Body of pancreas (tissue), 4 donors: ENCODE measurements at regions not wholly inside any gene's neighbourhood (a gene's known extent, or its start where the extent isn't known, plus 50 kb on each side); places are given as distances from the start of the nearest gene placed in this dataset.
"Not testable (repeated sequence)": the region's sequence is repeated elsewhere in the genome, so short reads cannot be mapped to it uniquely, and the experiment has no call there.

Experiments used
- ATAC-seq: fragments of 150-250 bp; one replicate; pipeline ENCODE4 v1.9.1; 2016
- DNase-seq, 4 donors: peaks; one replicate each; pipeline ENCODE4 v3.0.0-alpha.2; 2019
- H3K27ac ChIP-seq, 4 donors: fragments of 200-600 bp; sonication (generic); 1 replicate in 3 of 4; 2 replicates in 1 of 4; pipeline versions ENCODE4 v1.5.1 to v1.6.1; 2016 to 2019; ENCODE audit warnings: mild to moderate bottlenecking in 1 of 4, mixed read lengths in 1 of 4, moderate library complexity in 1 of 4
- H3K27me3 ChIP-seq, 2 donors: fragments of 200-600 bp; sonication (generic); one replicate each; pipeline ENCODE4 v1.6.0; 2016; ENCODE audit warnings: mild to moderate bottlenecking in 1 of 2
- H3K36me3 ChIP-seq, 2 donors: fragments of 200-600 bp; sonication (generic); replicated peaks in 1 of 2; 2 replicates each; pipeline ENCODE4 v1.5.1; 2016; ENCODE audit warnings: low read depth in 2 of 2; ENCODE audit not compliant: insufficient read depth in 1 of 2
- H3K4me1 ChIP-seq: fragments of 200-600 bp; sonication (generic); one replicate; pipeline ENCODE4 v1.6.0; 2016
- H3K4me3 ChIP-seq, 2 donors: fragments of 200-600 bp; sonication (generic); 1 replicate in 1 of 2; 2 replicates in 1 of 2; pipeline ENCODE4 v1.5.1; 2016 to 2019
- H3K9me3 ChIP-seq, 3 donors: fragments of 200-600 bp; sonication (generic); 1 replicate in 2 of 3; 2 replicates in 1 of 3; pipeline ENCODE4 v1.5.1; 2016
- POLR2A ChIP-seq, 3 donors: fragments of 450-650 bp; IDR thresholded peaks; one replicate each; pipeline ENCODE4 v1.6.1; 2016; ENCODE audit warnings: antibody characterized with exemption in 3 of 3, mild to moderate bottlenecking in 2 of 3
- WGBS, 2 donors: methylation state at CpG; one replicate each; pipeline ENCODE4 v1.1.5; 2017; 5-methylcytosine and 5-hydroxymethylcytosine counted together
- intact Hi-C: fragments of 100-400 bp; cut with DNase I; formaldehyde crosslinking; loops from one replicate; pipeline ENCODE4 v1.15.1; 2023
- TF ChIP-seq, protein P1 (sequence below), 7 experiments: fragments of 450-650 bp in 4 of 7; fragments of 200-600 bp in 3 of 7; sonication (generic) in 3 of 7; IDR thresholded peaks; one replicate each; pipeline ENCODE4 v1.5.1; 2016 to 2019; ENCODE audit warnings: antibody characterized with exemption in 7 of 7

DNA sequence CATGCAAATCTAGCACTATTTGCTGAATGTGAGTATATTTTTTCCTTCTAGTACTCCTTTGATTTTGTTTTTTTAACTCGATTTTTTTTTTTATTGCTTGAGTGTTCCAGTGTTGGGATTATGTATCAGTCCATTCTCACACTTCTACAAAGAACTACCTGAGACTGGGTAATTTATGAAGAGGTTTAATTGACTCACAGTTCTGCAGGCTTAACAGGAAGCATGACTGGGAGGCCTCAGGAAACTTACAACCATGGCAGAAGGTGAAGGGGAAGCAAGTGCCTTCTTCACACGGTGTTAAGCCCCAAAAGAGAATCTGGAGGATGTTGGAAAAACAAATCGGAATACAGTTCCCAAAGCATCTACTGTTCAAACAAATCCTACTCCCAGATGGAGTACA, 69.1 kb downstream of the ZNF518B start:
- H3K9me3 ChIP-seq, H3K36me3 ChIP-seq, DNase-seq, H3K4me3 ChIP-seq, H3K27me3 ChIP-seq, ATAC-seq, intact Hi-C loops, H3K27ac ChIP-seq, H3K4me1 ChIP-seq: not testable (repeated sequence)
- 38 to 42% methylated on average over 3 of the region's 3 CpGs for WGBS, 2 donors

GRCh38 chr4:10385994-10386394, 71.2 kb downstream of the ZNF518B start:
- Histone ChIP-seq H3K9me3 (no peaks in the 10 kb centered on the region), H3K27me3 (no peaks in the 10 kb centered on the region), H3K36me3 (no peaks in the 10 kb centered on the region), H3K4me1 (no peaks in the 10 kb centered on the region), H3K27ac (no peak overlapping the region), H3K4me3 (no peak overlapping the region)
- TF ChIP-seq, protein P1, sequence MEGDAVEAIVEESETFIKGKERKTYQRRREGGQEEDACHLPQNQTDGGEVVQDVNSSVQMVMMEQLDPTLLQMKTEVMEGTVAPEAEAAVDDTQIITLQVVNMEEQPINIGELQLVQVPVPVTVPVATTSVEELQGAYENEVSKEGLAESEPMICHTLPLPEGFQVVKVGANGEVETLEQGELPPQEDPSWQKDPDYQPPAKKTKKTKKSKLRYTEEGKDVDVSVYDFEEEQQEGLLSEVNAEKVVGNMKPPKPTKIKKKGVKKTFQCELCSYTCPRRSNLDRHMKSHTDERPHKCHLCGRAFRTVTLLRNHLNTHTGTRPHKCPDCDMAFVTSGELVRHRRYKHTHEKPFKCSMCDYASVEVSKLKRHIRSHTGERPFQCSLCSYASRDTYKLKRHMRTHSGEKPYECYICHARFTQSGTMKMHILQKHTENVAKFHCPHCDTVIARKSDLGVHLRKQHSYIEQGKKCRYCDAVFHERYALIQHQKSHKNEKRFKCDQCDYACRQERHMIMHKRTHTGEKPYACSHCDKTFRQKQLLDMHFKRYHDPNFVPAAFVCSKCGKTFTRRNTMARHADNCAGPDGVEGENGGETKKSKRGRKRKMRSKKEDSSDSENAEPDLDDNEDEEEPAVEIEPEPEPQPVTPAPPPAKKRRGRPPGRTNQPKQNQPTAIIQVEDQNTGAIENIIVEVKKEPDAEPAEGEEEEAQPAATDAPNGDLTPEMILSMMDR (IDR thresholded peaks at IDR 0.05) = no peak
- no peak for TF ChIP-seq POLR2A (IDR thresholded peaks at IDR 0.05)
- DNase-seq (no peak), ATAC-seq (no peak)
- WGBS, 2 donors = 68 to 71% methylated on average over 3 of the region's 3 CpGs
- intact Hi-C loops = no loop called here

DNA sequence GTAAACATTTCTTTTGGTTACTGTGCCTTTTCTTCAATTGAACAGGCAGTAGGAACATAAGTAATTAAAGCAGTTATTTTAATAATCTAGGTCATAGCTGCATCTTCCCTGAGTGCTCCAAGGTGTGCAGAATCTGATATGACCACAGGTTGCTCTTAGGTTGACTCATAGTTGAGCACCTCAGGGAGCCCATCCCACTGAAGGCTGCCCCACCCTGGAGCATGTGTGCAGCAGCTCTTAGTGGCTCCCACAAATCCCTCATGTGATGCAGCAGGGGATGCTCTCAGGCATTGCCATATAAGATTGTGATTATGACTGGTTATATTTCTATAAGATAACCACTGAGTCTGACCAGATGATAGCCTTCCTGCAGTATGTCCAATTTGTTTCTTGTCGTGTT, 72.3 kb downstream of the ZNF518B start:
- Histone ChIP-seq H3K4me1 (no peaks in the 10 kb centered on the region), H3K36me3 (no peaks in the 10 kb centered on the region), H3K9me3 (no peaks in the 10 kb centered on the region), H3K27ac (no peak overlapping the region), H3K4me3 (no peak overlapping the region), H3K27me3 (no peaks in the 10 kb centered on the region)
- ATAC-seq (no peak), DNase-seq (no peak)
- WGBS, 2 donors = 36 to 47% methylated on average over 1 of the region's 1 CpG
- intact Hi-C loops = no loop called here
- TF ChIP-seq, protein P1 (IDR thresholded peaks at IDR 0.05) = no peak
- no peak for TF ChIP-seq POLR2A (IDR thresholded peaks at IDR 0.05)

DNA sequence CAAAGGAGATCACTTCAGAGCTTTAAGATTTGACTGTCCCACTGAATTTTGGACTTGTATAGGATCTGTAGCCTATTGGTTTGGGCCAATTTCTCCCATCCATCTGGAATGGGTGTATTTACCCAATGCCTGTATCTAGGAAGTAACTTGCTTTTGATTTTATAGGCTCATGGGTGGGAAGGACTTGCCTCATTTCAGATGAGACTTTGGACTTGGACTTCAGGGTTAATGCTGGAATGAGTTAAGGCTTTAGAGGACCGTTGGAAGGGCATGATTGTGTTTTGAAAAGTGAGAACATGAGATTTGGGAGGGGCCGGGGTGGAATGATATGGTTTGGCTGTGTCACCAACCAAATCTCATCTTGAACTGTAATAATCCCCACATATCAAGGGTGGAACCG, 73.8 kb downstream of the ZNF518B start:
- WGBS, 2 donors = 41 to 54% methylated on average over 3 of the region's 3 CpGs
- Histone ChIP-seq H3K9me3 (no peaks in the 10 kb centered on the region), H3K36me3 (no peaks in the 10 kb centered on the region), H3K27me3 (no peaks in the 10 kb centered on the region), H3K4me3 (no peak overlapping the region), H3K4me1 (no peaks in the 10 kb centered on the region), H3K27ac (no peak overlapping the region)
- ATAC-seq (no peak), DNase-seq (no peak)
- TF ChIP-seq, protein P1 (IDR thresholded peaks at IDR 0.05) = no peak
- no peak for TF ChIP-seq POLR2A (IDR thresholded peaks at IDR 0.05)
- intact Hi-C loops = no loop called here

GRCh38 chr4:10382171-10382570, 75.1 kb downstream of the ZNF518B start:
- H3K27me3 ChIP-seq, ATAC-seq, H3K9me3 ChIP-seq, H3K27ac ChIP-seq, DNase-seq, intact Hi-C loops, H3K4me1 ChIP-seq, H3K36me3 ChIP-seq, H3K4me3 ChIP-seq: not testable (repeated sequence)
- WGBS, 2 donors = 52 to 90% methylated on average over 1 of the region's 1 CpG

DNA sequence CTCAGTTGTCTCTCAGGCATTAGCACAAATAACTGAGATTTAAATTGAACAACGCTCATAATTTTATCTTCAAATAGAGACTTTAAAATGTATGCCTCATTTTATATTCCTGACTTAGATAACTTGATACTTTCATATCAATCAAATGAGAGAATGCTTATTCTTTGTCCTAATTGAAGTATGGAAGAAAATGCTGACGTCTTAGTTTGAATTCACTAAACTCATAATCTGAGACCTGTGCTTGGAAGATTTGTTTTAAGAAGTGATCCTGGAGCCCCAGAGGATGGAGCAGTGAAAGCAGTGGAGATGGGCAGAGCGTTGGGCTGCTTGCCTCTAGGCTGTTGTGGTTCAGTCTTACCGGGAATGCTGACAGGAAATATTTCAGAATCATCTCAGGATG, 76.1 kb downstream of the ZNF518B start:
- Histone ChIP-seq H3K4me1 (no peaks in the 10 kb centered on the region), H3K27ac (no peak overlapping the region), H3K9me3 (no peaks in the 10 kb centered on the region), H3K4me3 (no peak overlapping the region), H3K36me3 (no peaks in the 10 kb centered on the region), H3K27me3 (no peaks in the 10 kb centered on the region)
- no peak for TF ChIP-seq POLR2A (IDR thresholded peaks at IDR 0.05)
- TF ChIP-seq, protein P1 (IDR thresholded peaks at IDR 0.05) = no peak
- intact Hi-C loops = no loop called here
- ATAC-seq = no peak
- 65 to 67% methylated on average over 4 of the region's 4 CpGs for WGBS, 2 donors
- no peak for DNase-seq
